HepG2 (cell line): ENCODE measurements at regions not wholly inside any gene's neighbourhood (a gene's known extent, or its start where the extent isn't known, plus 50 kb on each side); places are given as distances from the start of the nearest gene placed in this dataset.

Source experiments
- ATAC-seq: fragments of 200-7000 bp; cut with Tn5 transposase; 3 replicates; pipeline ENCODE4 v1.9.1; 2020; ENCODE audit warnings: mild to moderate bottlenecking, moderate library complexity
- BruUV-seq: library from RNA; stranded (reverse); fragments of 400-500 nt; replicated peaks from 2 replicates; lab custom pipeline; 2021; lab: Mats Ljungman, UMichigan
- CTCF ChIA-PET: fragments of 300-600 bp; formaldehyde crosslinking; extraction: SDS; loops from one replicate; lab custom pipeline; 2021; ENCODE audit warnings: low total read pairs, inconsistent platforms, low intra/inter-chr PET ratio; lab: Yijun Ruan, JAX
- POLR2A ChIA-PET: fragments of 350-600 bp; sonication (Branson Sonifier 250); formaldehyde crosslinking; loops from one replicate; lab custom pipeline; 2020; ENCODE audit warnings: antibody characterized with exemption, inconsistent platforms; lab: Yijun Ruan, JAX
- DNase-seq: peaks from one replicate; pipeline ENCODE4 v3.0.0-alpha.2; 2015; ENCODE audit warnings: low spot score
- FAIRE-seq: peaks from 3 replicates; lab custom pipeline; 2011; peaks lifted over from hg19 to GRCh38; lab: Jason Lieb, UNC
- H2AFZ ChIP-seq: one replicate; pipeline ENCODE4 v1.6.1; 2011; ENCODE audit warnings: low read length, inconsistent platforms
- H3K27ac ChIP-seq: fragments of 300-600 bp; 3 replicates; pipeline ENCODE4 v1.8.0; 2011; ENCODE audit warnings: mixed run types, mild to moderate bottlenecking, mixed read lengths, low read length, inconsistent platforms; ENCODE audit not compliant: insufficient read depth; ENCODE audit errors: extremely low read length
- H3K27me3 ChIP-seq, 2 experiments: fragments of 200-600 bp in 1 of 2; 2 replicates in 1 of 2; 3 replicates in 1 of 2; pipeline versions ENCODE4 v1.6.0 to v1.8.0; 2011; ENCODE audit warnings: low read length in 2 of 2, mild to moderate bottlenecking in 2 of 2, moderate library complexity in 2 of 2, inconsistent platforms in 1 of 2; ENCODE audit not compliant: insufficient read depth in 2 of 2, control insufficient read depth in 1 of 2
- H3K36me3 ChIP-seq, 2 experiments: fragments of 200-600 bp in 1 of 2; replicated peaks in 1 of 2; 2 replicates in 1 of 2; 3 replicates in 1 of 2; pipeline versions ENCODE4 v1.5.1 to v1.8.0; 2011; ENCODE audit warnings: low read length in 2 of 2, inconsistent platforms in 1 of 2; ENCODE audit not compliant: insufficient read depth in 2 of 2, control insufficient read depth in 1 of 2
- H3K4me1 ChIP-seq: 2 replicates; pipeline ENCODE4 v1.5.1; 2012; ENCODE audit warnings: low read length, inconsistent platforms; ENCODE audit not compliant: insufficient read depth
- H3K4me2 ChIP-seq: 2 replicates; pipeline ENCODE4 v1.6.0; 2011; ENCODE audit warnings: low read depth, low read length, inconsistent platforms
- H3K4me3 ChIP-seq, 3 experiments: fragments of 200-600 bp in 1 of 3; sonication (generic), shearing (Covaris generic) in 1 of 3; replicated peaks in 1 of 3; 2 replicates each; pipeline ENCODE4 v1.5.1; 2011 to 2016; ENCODE audit warnings: low read length in 3 of 3, inconsistent platforms in 2 of 3, low read depth in 2 of 3, mild to moderate bottlenecking in 2 of 3, control low read depth in 1 of 3, mixed read lengths in 1 of 3; ENCODE audit not compliant: insufficient read depth in 1 of 3
- H3K79me2 ChIP-seq: one replicate; pipeline ENCODE4 v1.6.1; 2011; ENCODE audit warnings: low read length, inconsistent platforms; ENCODE audit not compliant: insufficient read depth
- H3K9ac ChIP-seq: 2 replicates; pipeline ENCODE4 v1.6.0; 2011; ENCODE audit warnings: mild to moderate bottlenecking, low read depth, low read length, inconsistent platforms; ENCODE audit not compliant: insufficient read depth
- H3K9me3 ChIP-seq: 2 replicates; pipeline ENCODE4 v1.5.1; 2012; ENCODE audit warnings: mild to moderate bottlenecking, low read length
- H4K20me1 ChIP-seq: 2 replicates; pipeline ENCODE4 v1.6.0; 2011; ENCODE audit warnings: inconsistent platforms, mild to moderate bottlenecking, low read length, moderate library complexity; ENCODE audit not compliant: insufficient read depth
- DPF2 ChIP-seq: sonication (generic); formaldehyde crosslinking; IDR thresholded peaks from 2 replicates; pipeline ENCODE4 v1.4.0; 2020; ENCODE audit warnings: mild to moderate bottlenecking, low read depth, missing genetic modification reagents, borderline replicate concordance
- ELF3 ChIP-seq: IDR thresholded peaks from 2 replicates; pipeline ENCODE4 v1.6.1; 2016; ENCODE audit warnings: missing genetic modification reagents, missing compliant biosample characterization
- GATAD1 ChIP-seq: IDR thresholded peaks from 2 replicates; pipeline ENCODE4 v1.6.1; 2016; ENCODE audit warnings: missing genetic modification reagents, missing compliant biosample characterization
- HNF4G ChIP-seq, 2 experiments: sonication (generic) in 1 of 2; formaldehyde crosslinking in 1 of 2; IDR thresholded peaks; 2 replicates each; pipeline versions ENCODE4 v1.4.0 to v1.6.1; 2011 to 2020; ENCODE audit warnings: borderline replicate concordance in 2 of 2, low read depth in 2 of 2, mild to moderate bottlenecking in 2 of 2, low read length in 1 of 2, missing genetic modification reagents in 1 of 2, moderate library complexity in 1 of 2
- PRMT3 ChIP-seq: sonication (generic); formaldehyde crosslinking; IDR thresholded peaks from 2 replicates; pipeline ENCODE4 v1.8.1; 2022; ENCODE audit warnings: low read depth, mild to moderate bottlenecking, moderate library complexity, missing genetic modification reagents, borderline replicate concordance
- RBM39 ChIP-seq: fragments of 200-400 bp; formaldehyde crosslinking; IDR thresholded peaks from one replicate; pipeline ENCODE4 v1.6.1; 2018; ENCODE audit warnings: antibody characterized with exemption, mild to moderate bottlenecking, low read depth, low read length; ENCODE audit not compliant: poor library complexity, severe bottlenecking
- SSRP1 ChIP-seq: IDR thresholded peaks from 2 replicates; pipeline ENCODE4 v1.6.1; 2016; ENCODE audit warnings: control low read depth
- TCF12 ChIP-seq, 2 experiments: fragments of 450-650 bp in 1 of 2; sonication (generic) in 1 of 2; formaldehyde crosslinking in 1 of 2; IDR thresholded peaks; 2 replicates each; pipeline versions ENCODE4 v1.6.1 to v1.8.0; 2017 to 2022; ENCODE audit warnings: antibody characterized with exemption in 1 of 2, mild to moderate bottlenecking in 1 of 2, missing genetic modification reagents in 1 of 2, moderate library complexity in 1 of 2
- TP53 ChIP-seq: sonication (generic); formaldehyde crosslinking; conservative IDR thresholded peaks from 2 replicates; pipeline ENCODE4 v1.4.0; 2020; ENCODE audit warnings: missing genetic modification reagents
- ZBTB42 ChIP-seq: sonication (generic); formaldehyde crosslinking; IDR thresholded peaks from 2 replicates; pipeline ENCODE4 v1.5.0; 2020; ENCODE audit warnings: mild to moderate bottlenecking, missing genetic modification reagents
- ZNF235 ChIP-seq: sonication (generic); formaldehyde crosslinking; IDR thresholded peaks from 2 replicates; pipeline ENCODE4 v1.8.1; 2023; ENCODE audit warnings: mild to moderate bottlenecking, missing genetic modification reagents, borderline replicate concordance
- ZNF446 ChIP-seq: sonication (generic); formaldehyde crosslinking; IDR thresholded peaks from 2 replicates; pipeline ENCODE4 v1.5.0; 2020; ENCODE audit warnings: mild to moderate bottlenecking, missing genetic modification reagents
- WGBS: methylation state at CpG from one replicate; pipeline ENCODE4 v1.1.6; 2017; ENCODE audit warnings: low lambda C conversion rate; 5-methylcytosine and 5-hydroxymethylcytosine counted together
- in situ Hi-C: cut with HindIII; loops from 2 replicates; pipeline ENCODE4 v1.10.0; 2017; ENCODE audit warnings: low pct_unique_long_range_greater_than_20kb; ENCODE audit not compliant: extremely low pct_ligation_motif_present
- intact Hi-C: fragments of 100-400 bp; cut with micrococcal nuclease; formaldehyde crosslinking; loops from one replicate; pipeline ENCODE4 v1.10.0; 2022; ENCODE audit not compliant: unreplicated experiment
- TF ChIP-seq, protein P1 (sequence below): sonication (generic); formaldehyde crosslinking; conservative IDR thresholded peaks from 2 replicates; pipeline ENCODE4 v1.8.0; 2022; ENCODE audit warnings: low read depth, missing genetic modification reagents
- TF ChIP-seq, protein P2 (sequence below): sonication (generic); formaldehyde crosslinking; IDR thresholded peaks from 2 replicates; pipeline ENCODE4 v1.8.1; 2023; ENCODE audit warnings: mild to moderate bottlenecking, moderate library complexity, missing genetic modification reagents
- TF ChIP-seq, protein P3 (sequence below): sonication (generic); formaldehyde crosslinking; IDR thresholded peaks from 2 replicates; pipeline ENCODE4 v1.9.0; 2021; ENCODE audit warnings: missing genetic modification reagents, borderline replicate concordance

DNA sequence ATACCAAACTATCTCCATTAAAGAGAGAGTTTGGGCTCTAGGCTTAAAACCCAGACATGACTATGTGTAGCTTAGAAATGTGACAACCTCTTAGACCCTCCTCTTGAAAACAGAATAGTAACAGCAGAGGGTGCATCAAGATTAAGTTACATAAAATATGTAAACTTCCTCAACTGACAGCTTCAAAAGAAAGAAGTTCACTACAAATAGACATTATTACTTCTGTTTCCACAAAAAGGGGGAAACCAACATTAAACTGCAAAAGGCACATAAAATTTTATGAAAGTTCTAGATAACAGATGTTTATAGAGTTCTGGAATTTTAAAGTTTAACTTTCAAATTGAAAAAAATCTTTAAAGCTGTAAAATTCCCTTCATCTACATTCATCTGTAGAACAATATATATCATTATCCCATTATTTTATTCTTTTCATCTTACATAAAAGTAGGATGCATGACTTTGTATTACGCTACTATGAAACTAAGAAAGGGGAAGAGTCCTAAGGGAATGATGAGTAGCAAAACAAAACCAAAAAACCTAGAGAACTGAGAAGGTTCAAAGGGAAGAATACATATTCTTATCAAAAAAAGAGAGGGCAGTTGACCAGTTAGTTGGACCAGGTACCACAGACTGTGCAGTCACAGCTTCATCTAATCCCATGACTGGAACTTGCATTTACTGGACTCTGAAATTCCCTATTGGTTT, 177.0 kb downstream of the SIPA1L2 start:
- H3K36me3 ChIP-seq, result no peaks in the 10 kb centered on the region
- H3K4me1 ChIP-seq, result no peaks in the 10 kb centered on the region
- peaks cover 0 to 2% of the 10 kb centered on the region in 2 experiments; a peak in 2 of 5 replicates for H3K27me3 ChIP-seq
- CTCF ChIA-PET, result no interaction called here
- WGBS, result 72% methylated on average over 1 of the region's 1 CpG
- no peak overlapping the region for H2AFZ ChIP-seq
- no TSS peak for BruUV-seq
- H4K20me1 ChIP-seq, result no peaks in the 10 kb centered on the region
- DNase-seq (no peak), FAIRE-seq (no peak), ATAC-seq (no peak)
- H3K27ac ChIP-seq, result no peak overlapping the region
- no peak overlapping the region for H3K4me3 ChIP-seq
- no peaks in the 10 kb centered on the region for H3K79me2 ChIP-seq
- intact Hi-C loops, result no loop called here
- in situ Hi-C loops, result no loop called here
- no peak overlapping the region for H3K4me2 ChIP-seq
- POLR2A ChIA-PET, result no interaction called here
- no peaks in the 10 kb centered on the region for H3K9me3 ChIP-seq
- H3K9ac ChIP-seq, result no peak overlapping the region
- TF ChIP-seq ZNF235 (CRISPR knock-in tag), result no peak
- TF ChIP-seq PRMT3 (CRISPR knock-in tag), result no peak
- TF ChIP-seq ZBTB42 (CRISPR knock-in tag), result no peak
- no peak for TF ChIP-seq HNF4G (IDR thresholded peaks at IDR 0.05; ENCODE audit: borderline replicate concordance, low read depth, low read length)
- no peak for TF ChIP-seq HNF4G (CRISPR knock-in tag; IDR thresholded peaks at IDR 0.05; ENCODE audit: borderline replicate concordance, low read depth)
- no peak for TF ChIP-seq ELF3 (CRISPR knock-in tag)
- TF ChIP-seq SSRP1 (CRISPR knock-in tag), result no peak
- no peak for TF ChIP-seq RBM39
- TF ChIP-seq TCF12 (IDR thresholded peaks at IDR 0.05), result no peak
- no peak for TF ChIP-seq TCF12 (CRISPR knock-in tag; IDR thresholded peaks at IDR 0.05)
- TF ChIP-seq, protein P1, sequence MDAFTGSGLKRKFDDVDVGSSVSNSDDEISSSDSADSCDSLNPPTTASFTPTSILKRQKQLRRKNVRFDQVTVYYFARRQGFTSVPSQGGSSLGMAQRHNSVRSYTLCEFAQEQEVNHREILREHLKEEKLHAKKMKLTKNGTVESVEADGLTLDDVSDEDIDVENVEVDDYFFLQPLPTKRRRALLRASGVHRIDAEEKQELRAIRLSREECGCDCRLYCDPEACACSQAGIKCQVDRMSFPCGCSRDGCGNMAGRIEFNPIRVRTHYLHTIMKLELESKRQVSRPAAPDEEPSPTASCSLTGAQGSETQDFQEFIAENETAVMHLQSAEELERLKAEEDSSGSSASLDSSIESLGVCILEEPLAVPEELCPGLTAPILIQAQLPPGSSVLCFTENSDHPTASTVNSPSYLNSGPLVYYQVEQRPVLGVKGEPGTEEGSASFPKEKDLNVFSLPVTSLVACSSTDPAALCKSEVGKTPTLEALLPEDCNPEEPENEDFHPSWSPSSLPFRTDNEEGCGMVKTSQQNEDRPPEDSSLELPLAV (CRISPR knock-in tag), result no peak
- TF ChIP-seq TP53 (CRISPR knock-in tag), result no peak
- TF ChIP-seq GATAD1 (CRISPR knock-in tag), result no peak
- TF ChIP-seq, protein P2, sequence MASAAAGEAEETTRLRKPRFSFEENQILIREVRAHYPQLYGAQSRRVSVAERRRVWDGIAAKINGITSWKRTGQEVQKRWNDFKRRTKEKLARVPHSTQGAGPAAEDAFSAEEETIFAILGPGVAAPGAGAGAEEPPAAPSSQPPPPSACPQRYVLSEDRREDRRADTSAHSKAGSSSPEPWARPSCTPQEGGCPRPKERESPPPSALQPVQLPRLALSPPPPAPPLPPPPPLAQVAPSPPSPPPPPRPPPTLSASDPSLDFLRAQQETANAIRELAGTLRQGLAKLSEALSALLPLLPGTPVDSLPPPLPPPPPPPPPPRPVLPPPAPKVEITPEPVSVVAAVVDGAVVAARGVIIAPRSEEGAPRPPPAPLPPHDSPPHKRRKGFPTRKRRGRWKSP, result no peak
- TF ChIP-seq, protein P3, sequence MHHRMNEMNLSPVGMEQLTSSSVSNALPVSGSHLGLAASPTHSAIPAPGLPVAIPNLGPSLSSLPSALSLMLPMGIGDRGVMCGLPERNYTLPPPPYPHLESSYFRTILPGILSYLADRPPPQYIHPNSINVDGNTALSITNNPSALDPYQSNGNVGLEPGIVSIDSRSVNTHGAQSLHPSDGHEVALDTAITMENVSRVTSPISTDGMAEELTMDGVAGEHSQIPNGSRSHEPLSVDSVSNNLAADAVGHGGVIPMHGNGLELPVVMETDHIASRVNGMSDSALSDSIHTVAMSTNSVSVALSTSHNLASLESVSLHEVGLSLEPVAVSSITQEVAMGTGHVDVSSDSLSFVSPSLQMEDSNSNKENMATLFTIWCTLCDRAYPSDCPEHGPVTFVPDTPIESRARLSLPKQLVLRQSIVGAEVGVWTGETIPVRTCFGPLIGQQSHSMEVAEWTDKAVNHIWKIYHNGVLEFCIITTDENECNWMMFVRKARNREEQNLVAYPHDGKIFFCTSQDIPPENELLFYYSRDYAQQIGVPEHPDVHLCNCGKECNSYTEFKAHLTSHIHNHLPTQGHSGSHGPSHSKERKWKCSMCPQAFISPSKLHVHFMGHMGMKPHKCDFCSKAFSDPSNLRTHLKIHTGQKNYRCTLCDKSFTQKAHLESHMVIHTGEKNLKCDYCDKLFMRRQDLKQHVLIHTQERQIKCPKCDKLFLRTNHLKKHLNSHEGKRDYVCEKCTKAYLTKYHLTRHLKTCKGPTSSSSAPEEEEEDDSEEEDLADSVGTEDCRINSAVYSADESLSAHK (CRISPR knock-in tag), result no peak
- no peak for TF ChIP-seq ZNF446 (CRISPR knock-in tag)
- TF ChIP-seq DPF2 (CRISPR knock-in tag), result no peak
